Mesothelial cell of epicardium (in vitro differentiated cells): ENCODE measurements at regions not wholly inside any gene's neighbourhood (a gene's known extent, or its start where the extent isn't known, plus 50 kb on each side); places are given as distances from the start of the nearest gene placed in this dataset.

ENCODE experiments used
- DNase-seq, 2 experiments: peaks; one replicate each; pipeline ENCODE4 v3.0.0; 2021; ENCODE audit warnings: low spot score in 2 of 2; ENCODE audit not compliant: unreplicated experiment in 2 of 2
- H3K27ac Mint-ChIP-seq: 2 replicates; pipeline ENCODE4 v1.8.0; 2021; ENCODE audit warnings: mixed read lengths
- H3K27me3 Mint-ChIP-seq: 2 replicates; pipeline ENCODE4 v1.8.0; 2021; ENCODE audit warnings: low read depth, mixed read lengths
- H3K36me3 Mint-ChIP-seq: 2 replicates; pipeline ENCODE4 v1.8.0; 2021; ENCODE audit warnings: mixed read lengths
- H3K4me1 Mint-ChIP-seq: 2 replicates; pipeline ENCODE4 v1.8.0; 2021; ENCODE audit warnings: mixed read lengths
- H3K4me3 Mint-ChIP-seq: 2 replicates; pipeline ENCODE4 v1.8.0; 2021; ENCODE audit warnings: mild to moderate bottlenecking, moderate library complexity, mixed read lengths
- H3K9me3 Mint-ChIP-seq: 2 replicates; pipeline ENCODE4 v1.8.0; 2021; ENCODE audit warnings: mixed read lengths
- CTCF ChIP-seq: fragments of 200-600 bp; sonication (generic); IDR thresholded peaks from one replicate; pipeline ENCODE4 v1.5.0; 2021; ENCODE audit warnings: antibody characterized with exemption; ENCODE audit not compliant: unreplicated experiment

- Mint-ChIP-seq H3K4me3 (no peak overlapping the region), H3K27me3 (no peaks in the 10 kb centered on the region), H3K36me3 (peaks cover 4% of the 10 kb centered on the region), H3K9me3 (peaks cover 14% of the 10 kb centered on the region), H3K27ac (no peak overlapping the region), H3K4me1 (no peaks in the 10 kb centered on the region)
- no peak for TF ChIP-seq CTCF
- DNase-seq = no peak
These were observed 947.9 kb downstream of the PCDH17 start for GRCh38 chr13:58579468-58579867.

- Mint-ChIP-seq H3K27me3 (no peaks in the 10 kb centered on the region), H3K4me1 (no peaks in the 10 kb centered on the region), H3K36me3 (no peaks in the 10 kb centered on the region), H3K9me3 (no peaks in the 10 kb centered on the region), H3K4me3 (no peak overlapping the region), H3K27ac (no peak overlapping the region)
- no peak for DNase-seq
- no peak for TF ChIP-seq CTCF
These were observed 952.4 kb downstream of the PCDH17 start for GRCh38 chr13:58583966-58584365.

GRCh38 chr13:58584610-58585009 is 953.1 kb downstream of the PCDH17 start:
- no peaks in the 10 kb centered on the region for H3K36me3 Mint-ChIP-seq
- no peak for TF ChIP-seq CTCF
- no peaks in the 10 kb centered on the region for H3K4me1 Mint-ChIP-seq
- H3K27ac Mint-ChIP-seq = no peak overlapping the region
- DNase-seq = no peak
- no peak overlapping the region for H3K4me3 Mint-ChIP-seq
- peaks cover 5% of the 10 kb centered on the region for H3K9me3 Mint-ChIP-seq
- no peaks in the 10 kb centered on the region for H3K27me3 Mint-ChIP-seq

- Mint-ChIP-seq H3K9me3 (peaks cover 7% of the 10 kb centered on the region), H3K27ac (no peak overlapping the region), H3K36me3 (no peaks in the 10 kb centered on the region), H3K27me3 (no peaks in the 10 kb centered on the region), H3K4me1 (no peaks in the 10 kb centered on the region), H3K4me3 (no peak overlapping the region)
- TF ChIP-seq CTCF = no peak
- no peak for DNase-seq
These were observed 955.6 kb downstream of the PCDH17 start for GRCh38 chr13:58587183-58587582.

GRCh38 chr13:58592052-58592451 is 960.5 kb downstream of the PCDH17 start:
- H3K9me3 Mint-ChIP-seq = peaks cover 7% of the 10 kb centered on the region
- H3K27ac Mint-ChIP-seq = no peak overlapping the region
- no peak for DNase-seq
- TF ChIP-seq CTCF = no peak
- H3K36me3 Mint-ChIP-seq = no peaks in the 10 kb centered on the region
- H3K27me3 Mint-ChIP-seq = no peaks in the 10 kb centered on the region
- H3K4me1 Mint-ChIP-seq = peaks cover 6% of the 10 kb centered on the region
- H3K4me3 Mint-ChIP-seq = no peak overlapping the region

- Mint-ChIP-seq H3K27me3 (no peaks in the 10 kb centered on the region), H3K4me3 (no peak overlapping the region), H3K36me3 (no peaks in the 10 kb centered on the region), H3K27ac (no peak overlapping the region), H3K9me3 (peaks cover 7% of the 10 kb centered on the region), H3K4me1 (peaks cover 6% of the 10 kb centered on the region)
- no peak for DNase-seq
- TF ChIP-seq CTCF = no peak
These were observed 961.2 kb downstream of the PCDH17 start for GRCh38 chr13:58592786-58593185.
